PC-3 (cell line): ENCODE measurements at regions not wholly inside any gene's neighbourhood (a gene's known extent, or its start where the extent isn't known, plus 50 kb on each side); places are given as distances from the start of the nearest gene placed in this dataset.

Source experiments
- CTCF ChIP-seq: fragments of 300-600 bp; sonication (generic); conservative IDR thresholded peaks from 2 replicates; pipeline ENCODE4 v1.5.1; 2017; ENCODE audit warnings: antibody characterized with exemption, low read depth, mild to moderate bottlenecking, low read length
- EZH2 ChIP-seq: fragments of 300-600 bp; sonication (generic); IDR thresholded peaks from one replicate; pipeline ENCODE4 v1.6.1; 2017; ENCODE audit warnings: antibody characterized with exemption, mild to moderate bottlenecking, low read length; ENCODE audit not compliant: unreplicated experiment
- EZH2phosphoT487 ChIP-seq: fragments of 300-600 bp; sonication (generic); IDR thresholded peaks from 2 replicates; pipeline ENCODE4 v1.6.1; 2018; ENCODE audit warnings: mild to moderate bottlenecking, antibody characterized with exemption, low read length, borderline replicate concordance

GRCh38 chr6:14642136-14642505 is 524.5 kb downstream of the CD83 start:
- TF ChIP-seq CTCF (no peak), EZH2phosphoT487 (no peak), EZH2 (no peak)
